Transverse colon (tissue), 3 donors: ENCODE measurements at regions not wholly inside any gene's neighbourhood (a gene's known extent, or its start where the extent isn't known, plus 50 kb on each side); places are given as distances from the start of the nearest gene placed in this dataset.

Experiments used
- EP300 ChIP-seq: sonication (generic); formaldehyde crosslinking; IDR thresholded peaks from one replicate; pipeline ENCODE4 v1.6.1; 2017; ENCODE audit warnings: antibody characterized with exemption, low read depth
- POLR2A ChIP-seq: fragments of 450-650 bp; IDR thresholded peaks from one replicate; pipeline ENCODE4 v1.6.1; 2016; ENCODE audit warnings: antibody characterized with exemption, mild to moderate bottlenecking, moderate library complexity
- TF ChIP-seq, protein P1 (sequence below), 5 experiments: fragments of 200-600 bp in 3 of 5; fragments of 450-650 bp in 2 of 5; sonication (generic) in 3 of 5; IDR thresholded peaks; 1 replicate in 2 of 5; 2 replicates in 3 of 5; pipeline ENCODE4 v1.5.1; 2016 to 2017; ENCODE audit warnings: antibody characterized with exemption in 5 of 5, inconsistent platforms in 3 of 5, mild to moderate bottlenecking in 2 of 5, moderate library complexity in 1 of 5

DNA sequence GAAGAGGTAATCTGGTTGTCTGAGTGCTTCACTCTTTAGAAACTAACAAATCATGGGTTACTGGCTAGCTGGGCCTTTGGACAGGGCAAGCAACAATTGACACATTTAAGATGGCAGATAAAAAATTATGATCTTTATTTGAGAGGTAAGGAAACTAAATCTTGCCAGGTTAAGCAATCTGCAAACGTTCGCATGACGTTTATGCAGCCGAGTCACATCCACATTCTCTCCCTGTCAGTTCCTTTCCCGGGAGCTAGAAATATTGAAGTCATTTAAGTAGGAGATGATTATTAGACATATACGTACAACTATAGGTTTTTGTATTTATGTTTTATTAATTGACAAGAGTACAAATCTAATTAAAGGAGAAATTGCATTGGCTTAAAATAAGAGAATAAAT lies 57.4 kb upstream of the RCN1 start:
- TF ChIP-seq, protein P1, sequence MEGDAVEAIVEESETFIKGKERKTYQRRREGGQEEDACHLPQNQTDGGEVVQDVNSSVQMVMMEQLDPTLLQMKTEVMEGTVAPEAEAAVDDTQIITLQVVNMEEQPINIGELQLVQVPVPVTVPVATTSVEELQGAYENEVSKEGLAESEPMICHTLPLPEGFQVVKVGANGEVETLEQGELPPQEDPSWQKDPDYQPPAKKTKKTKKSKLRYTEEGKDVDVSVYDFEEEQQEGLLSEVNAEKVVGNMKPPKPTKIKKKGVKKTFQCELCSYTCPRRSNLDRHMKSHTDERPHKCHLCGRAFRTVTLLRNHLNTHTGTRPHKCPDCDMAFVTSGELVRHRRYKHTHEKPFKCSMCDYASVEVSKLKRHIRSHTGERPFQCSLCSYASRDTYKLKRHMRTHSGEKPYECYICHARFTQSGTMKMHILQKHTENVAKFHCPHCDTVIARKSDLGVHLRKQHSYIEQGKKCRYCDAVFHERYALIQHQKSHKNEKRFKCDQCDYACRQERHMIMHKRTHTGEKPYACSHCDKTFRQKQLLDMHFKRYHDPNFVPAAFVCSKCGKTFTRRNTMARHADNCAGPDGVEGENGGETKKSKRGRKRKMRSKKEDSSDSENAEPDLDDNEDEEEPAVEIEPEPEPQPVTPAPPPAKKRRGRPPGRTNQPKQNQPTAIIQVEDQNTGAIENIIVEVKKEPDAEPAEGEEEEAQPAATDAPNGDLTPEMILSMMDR (IDR thresholded peaks at IDR 0.05), result no peak
- TF ChIP-seq EP300 (no peak), POLR2A (no peak)
